Skeletal muscle tissue (tissue), 3 donors: ENCODE measurements at regions not wholly inside any gene's neighbourhood (a gene's known extent, or its start where the extent isn't known, plus 50 kb on each side); places are given as distances from the start of the nearest gene placed in this dataset.

ENCODE experiments used
- H3K27ac ChIP-seq: one replicate; pipeline ENCODE4 v1.7.0; 2013; ENCODE audit warnings: mild to moderate bottlenecking, low read depth, low read length, inconsistent platforms
- H3K27me3 ChIP-seq, 3 donors: one replicate each; pipeline ENCODE4 v1.7.0; 2013; ENCODE audit warnings: low read length in 3 of 3; ENCODE audit not compliant: control insufficient read depth in 3 of 3, insufficient read depth in 3 of 3
- H3K36me3 ChIP-seq, 3 donors: one replicate each; pipeline ENCODE4 v1.7.0; 2013; ENCODE audit warnings: low read length in 3 of 3; ENCODE audit not compliant: control insufficient read depth in 3 of 3, insufficient read depth in 3 of 3
- H3K4me1 ChIP-seq, 3 donors: one replicate each; pipeline ENCODE4 v1.7.0; 2013; ENCODE audit warnings: low read length in 3 of 3, mild to moderate bottlenecking in 3 of 3; ENCODE audit not compliant: control insufficient read depth in 3 of 3, insufficient read depth in 3 of 3
- H3K4me3 ChIP-seq, 3 donors: one replicate each; pipeline ENCODE4 v1.7.0; 2013; ENCODE audit warnings: low read length in 3 of 3
- H3K9ac ChIP-seq, 3 donors: one replicate each; pipeline ENCODE4 v1.7.0; 2013; ENCODE audit warnings: low read length in 3 of 3, mild to moderate bottlenecking in 3 of 3, moderate library complexity in 2 of 3, low read depth in 1 of 3
- H3K9me3 ChIP-seq, 3 donors: one replicate each; pipeline ENCODE4 v1.7.0; 2013; ENCODE audit warnings: low read length in 3 of 3; ENCODE audit not compliant: control insufficient read depth in 3 of 3
- donor health status: Osteomylitis.

- no peaks in the 10 kb centered on the region for H3K4me1 ChIP-seq
- H3K36me3 ChIP-seq: no peaks in the 10 kb centered on the region
- H3K4me3 ChIP-seq: no peak overlapping the region
- no peak overlapping the region for H3K9ac ChIP-seq
- peaks cover 3 to 30% (median 18%) of the 10 kb centered on the region in 3 donors for H3K27me3 ChIP-seq
- no peaks in the 10 kb centered on the region for H3K9me3 ChIP-seq
- no peak overlapping the region for H3K27ac ChIP-seq
These were observed 174.8 kb upstream of the NECTIN1 start for GRCh38 chr11:119903821-119904220.

DNA sequence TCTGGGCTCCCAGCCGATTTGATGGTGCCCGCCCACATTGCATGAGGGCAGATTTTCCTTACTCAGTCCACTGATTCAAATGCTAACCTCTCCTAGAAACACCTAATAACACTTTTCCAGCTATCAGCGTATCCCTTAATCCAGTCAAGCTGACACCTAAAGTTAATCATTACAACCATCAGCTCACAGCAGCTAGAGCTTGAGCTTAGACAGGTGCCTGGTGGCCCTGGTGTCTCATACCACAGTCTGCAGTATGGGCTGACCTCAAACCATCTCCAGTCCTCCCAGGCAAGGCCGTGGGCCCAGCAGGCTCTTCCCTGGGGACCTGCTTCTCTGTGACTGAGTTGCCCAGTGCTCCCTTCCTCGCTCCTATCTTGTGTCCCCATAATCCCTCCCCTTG, 174.4 kb upstream of the NECTIN1 start:
- Histone ChIP-seq H3K36me3 (no peaks in the 10 kb centered on the region), H3K27ac (no peak overlapping the region), H3K27me3 (peaks cover 1 to 30% (median 18%) of the 10 kb centered on the region in 3 donors), H3K4me3 (no peak overlapping the region), H3K9ac (no peak overlapping the region), H3K4me1 (no peaks in the 10 kb centered on the region), H3K9me3 (no peaks in the 10 kb centered on the region)

DNA sequence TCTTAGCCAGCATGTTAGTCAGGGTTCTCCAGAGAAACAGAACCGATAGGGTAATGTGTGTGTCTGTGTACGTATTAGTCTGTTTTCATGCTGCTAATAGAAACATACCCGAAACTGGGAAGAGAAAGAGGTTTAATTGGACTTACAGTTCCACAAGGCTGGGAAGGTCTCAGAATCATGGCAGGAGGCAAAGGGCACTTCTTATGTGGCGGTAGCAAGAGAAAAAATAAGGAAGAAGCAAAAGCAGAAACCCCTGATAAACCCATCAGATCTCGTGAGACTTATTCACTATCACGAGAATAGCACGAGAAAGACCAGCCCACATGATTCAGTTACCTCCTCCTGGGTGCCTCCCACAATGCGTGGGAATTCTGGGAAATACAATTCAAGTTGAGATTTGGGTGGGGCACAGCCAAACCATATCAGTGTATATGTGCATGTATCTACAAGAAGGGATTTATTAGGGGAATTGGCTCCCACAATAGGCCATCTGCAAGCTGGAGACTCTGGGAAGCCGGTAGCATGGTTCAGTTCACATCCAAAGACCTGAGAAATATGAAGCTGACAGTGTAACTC, 173.7 kb upstream of the NECTIN1 start:
- Histone ChIP-seq H3K4me3 (no peak overlapping the region), H3K36me3 (no peaks in the 10 kb centered on the region), H3K9me3 (no peaks in the 10 kb centered on the region), H3K9ac (no peak overlapping the region), H3K27me3 (peaks cover 0 to 27% (median 17%) of the 10 kb centered on the region in 3 donors), H3K4me1 (peaks cover 0 to 1% (median 0%) of the 10 kb centered on the region in 3 donors), H3K27ac (no peak overlapping the region)

DNA sequence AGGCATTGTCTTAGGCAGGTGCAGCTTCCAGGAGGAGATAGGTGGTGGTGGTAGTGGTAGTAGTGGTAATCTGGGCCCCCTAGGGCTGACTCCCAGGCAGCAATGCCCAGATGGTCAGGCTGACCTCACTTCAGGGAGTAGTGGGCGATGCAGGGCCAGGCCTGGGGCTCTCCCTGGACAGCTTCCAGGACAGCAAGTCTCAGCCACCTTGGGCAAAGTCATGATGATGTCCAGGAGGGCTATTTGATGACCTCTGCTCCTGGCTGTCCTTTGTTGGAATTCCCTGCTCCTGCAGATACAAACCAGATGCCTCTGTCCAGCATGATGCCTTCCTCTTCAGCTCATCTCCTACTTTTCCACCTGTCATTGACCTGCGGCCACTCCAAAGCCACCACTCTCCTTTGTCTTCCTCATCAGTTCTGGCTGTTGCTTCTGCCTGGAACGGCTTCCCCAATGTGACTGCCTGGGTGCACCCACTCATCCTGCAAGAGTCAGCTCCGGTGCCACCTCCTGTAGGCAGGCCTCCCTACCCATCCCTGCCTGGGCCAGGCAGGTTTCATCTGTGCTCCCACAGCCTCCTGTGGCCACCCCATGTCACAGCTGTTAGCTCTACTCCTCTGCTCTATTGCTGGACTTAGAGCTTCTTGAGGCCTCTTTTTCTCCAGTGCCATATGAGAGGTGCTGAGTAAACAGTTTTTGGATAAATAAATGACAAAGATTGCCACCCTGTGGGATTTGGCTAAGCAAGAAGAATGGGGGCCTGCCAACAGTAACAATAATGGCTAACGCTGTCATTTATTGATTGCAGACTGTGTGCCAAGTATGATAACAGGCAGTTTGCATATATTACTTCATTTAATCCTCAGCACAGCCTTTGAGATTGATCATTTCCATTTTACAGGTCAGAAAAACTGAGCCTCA, 172.9 kb upstream of the NECTIN1 start:
- Histone ChIP-seq H3K9me3 (no peaks in the 10 kb centered on the region), H3K27ac (no peak overlapping the region), H3K9ac (no peak overlapping the region), H3K27me3 (peaks cover 0 to 18% (median 9%) of the 10 kb centered on the region in 3 donors), H3K36me3 (no peaks in the 10 kb centered on the region), H3K4me1 (peaks cover 0 to 4% (median 2%) of the 10 kb centered on the region in 3 donors), H3K4me3 (no peak overlapping the region)

DNA sequence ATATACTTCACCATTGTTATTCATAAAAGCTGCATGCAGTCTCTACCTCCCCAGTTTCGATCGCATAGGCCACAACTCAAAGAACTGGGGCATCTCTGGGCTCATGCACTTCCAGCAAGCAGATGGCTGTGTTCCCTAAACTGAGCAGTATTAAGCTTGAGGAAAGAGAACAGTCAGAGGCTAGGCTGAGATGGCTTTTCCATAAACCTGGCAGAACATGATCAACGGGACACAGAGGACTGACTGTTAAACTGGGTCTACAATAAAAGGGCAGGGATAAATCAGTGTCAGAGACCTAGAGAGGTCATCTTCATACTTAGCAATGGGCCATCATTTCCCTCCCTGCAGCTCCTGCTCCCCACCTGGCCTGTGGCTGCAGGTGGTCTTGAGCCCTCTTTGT, 171.0 kb upstream of the NECTIN1 start:
- Histone ChIP-seq H3K36me3 (no peaks in the 10 kb centered on the region), H3K27me3 (peaks cover 0 to 9% (median 2%) of the 10 kb centered on the region in 3 donors), H3K9me3 (no peaks in the 10 kb centered on the region), H3K4me1 (peaks cover 0 to 4% (median 2%) of the 10 kb centered on the region in 3 donors), H3K9ac (no peak overlapping the region), H3K4me3 (no peak overlapping the region), H3K27ac (no peak overlapping the region)

- H3K4me3 ChIP-seq: no peak overlapping the region
- H3K9ac ChIP-seq: no peak overlapping the region
- H3K36me3 ChIP-seq: no peaks in the 10 kb centered on the region
- no peaks in the 10 kb centered on the region for H3K9me3 ChIP-seq
- H3K27ac ChIP-seq: no peak overlapping the region
- peaks cover 0 to 4% (median 2%) of the 10 kb centered on the region in 3 donors for H3K4me1 ChIP-seq
- peaks cover 0 to 10% (median 3%) of the 10 kb centered on the region in 3 donors for H3K27me3 ChIP-seq
These were observed 168.6 kb upstream of the NECTIN1 start for GRCh38 chr11:119897576-119897975.

- H3K27me3 ChIP-seq: peaks cover 3 to 15% (median 7%) of the 10 kb centered on the region in 3 donors
- H3K27ac ChIP-seq: no peak overlapping the region
- peaks cover 0 to 4% (median 2%) of the 10 kb centered on the region in 3 donors for H3K4me1 ChIP-seq
- no peaks in the 10 kb centered on the region for H3K9me3 ChIP-seq
- H3K36me3 ChIP-seq: no peaks in the 10 kb centered on the region
- no peak overlapping the region for H3K9ac ChIP-seq
- no peak overlapping the region for H3K4me3 ChIP-seq
These were observed 168.0 kb upstream of the NECTIN1 start for GRCh38 chr11:119897046-119897440.

- peaks cover 0 to 4% (median 2%) of the 10 kb centered on the region in 3 donors for H3K4me1 ChIP-seq
- H3K9ac ChIP-seq: no peak overlapping the region
- H3K27ac ChIP-seq: no peak overlapping the region
- peaks cover 8 to 18% (median 12%) of the 10 kb centered on the region in 3 donors for H3K27me3 ChIP-seq
- no peaks in the 10 kb centered on the region for H3K9me3 ChIP-seq
- H3K36me3 ChIP-seq: no peaks in the 10 kb centered on the region
- H3K4me3 ChIP-seq: no peak overlapping the region
These were observed 167.5 kb upstream of the NECTIN1 start for GRCh38 chr11:119896387-119897045.

DNA sequence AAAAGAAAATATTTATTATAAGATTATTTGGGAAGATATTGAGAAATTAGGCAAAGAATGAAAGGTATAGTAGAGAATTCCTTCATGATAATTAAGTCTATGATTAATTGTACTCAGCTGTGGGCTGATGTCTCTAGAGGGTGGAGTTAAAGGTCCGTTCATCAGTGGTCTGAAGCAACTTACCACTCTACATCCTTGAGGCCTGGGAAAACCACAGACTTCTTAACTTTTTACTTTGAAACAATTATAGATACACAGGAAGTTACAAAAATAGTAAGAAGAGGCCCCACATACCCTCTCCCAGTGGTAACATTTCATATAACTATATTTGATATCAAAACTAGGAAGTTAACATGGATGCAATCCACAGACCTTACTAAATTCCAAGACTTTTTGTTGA, 167.0 kb upstream of the NECTIN1 start:
- H3K4me3 ChIP-seq: no peak overlapping the region
- H3K36me3 ChIP-seq: no peaks in the 10 kb centered on the region
- no peak overlapping the region for H3K27ac ChIP-seq
- H3K9me3 ChIP-seq: no peaks in the 10 kb centered on the region
- H3K9ac ChIP-seq: no peak overlapping the region
- H3K4me1 ChIP-seq: peaks cover 0 to 4% (median 2%) of the 10 kb centered on the region in 3 donors
- H3K27me3 ChIP-seq: peaks cover 10 to 23% (median 17%) of the 10 kb centered on the region in 3 donors
